OCI-LY7 (cell line): ENCODE measurements at regions not wholly inside any gene's neighbourhood (a gene's known extent, or its start where the extent isn't known, plus 50 kb on each side); places are given as distances from the start of the nearest gene placed in this dataset.

Source experiments
- BruUV-seq: library from RNA; stranded (reverse); fragments of 400-500 nt; replicated peaks from 2 replicates; lab custom pipeline; 2021; lab: Mats Ljungman, UMichigan
- CTCF ChIA-PET: fragments of 300-600 bp; sonication (Branson Sonifier 250); formaldehyde crosslinking; loops from one replicate; lab custom pipeline; 2022; ENCODE audit warnings: antibody characterized with exemption; ENCODE audit not compliant: unreplicated experiment; lab: Charles Lee
- POLR2A ChIA-PET: fragments of 300-600 bp; sonication (Branson Sonifier 250); formaldehyde crosslinking; loops from one replicate; lab custom pipeline; 2022; ENCODE audit warnings: antibody characterized with exemption; lab: Charles Lee
- DNase-seq: peaks from one replicate; pipeline ENCODE4 v3.0.0-alpha.2; 2015; ENCODE audit warnings: low spot score
- H2AFZ ChIP-seq: fragments of 200-600 bp; sonication (generic), shearing (Covaris generic); 2 replicates; pipeline ENCODE4 v1.6.1; 2014; ENCODE audit warnings: mild to moderate bottlenecking, antibody characterized with exemption, low read length, moderate library complexity
- H3K27ac ChIP-seq: fragments of 200-600 bp; sonication (generic); 2 replicates; pipeline ENCODE4 v1.5.1; 2014; ENCODE audit warnings: mixed run types, low read depth, mild to moderate bottlenecking, moderate library complexity, low read length, inconsistent platforms; ENCODE audit not compliant: poor library complexity, severe bottlenecking
- H3K36me3 ChIP-seq: fragments of 200-600 bp; sonication (generic); 2 replicates; pipeline ENCODE4 v1.6.1; 2014; ENCODE audit warnings: mild to moderate bottlenecking, antibody characterized with exemption, low read length, moderate library complexity, mixed read lengths; ENCODE audit not compliant: insufficient read depth
- H3K4me1 ChIP-seq: fragments of 200-600 bp; sonication (generic); 2 replicates; pipeline ENCODE4 v1.5.1; 2014; ENCODE audit warnings: mild to moderate bottlenecking, low read length; ENCODE audit not compliant: insufficient read depth, poor library complexity, severe bottlenecking
- H3K4me2 ChIP-seq: fragments of 200-600 bp; sonication (generic); 2 replicates; pipeline ENCODE4 v1.6.1; 2014; ENCODE audit warnings: mild to moderate bottlenecking, low read length
- H3K4me3 ChIP-seq: fragments of 200-600 bp; sonication (generic); 2 replicates; pipeline ENCODE4 v1.5.1; 2014; ENCODE audit warnings: mild to moderate bottlenecking, low read depth, low read length; ENCODE audit not compliant: poor library complexity, severe bottlenecking
- H3K79me2 ChIP-seq: fragments of 200-600 bp; sonication (generic); 2 replicates; pipeline ENCODE4 v1.6.1; 2016; ENCODE audit warnings: low read depth, mild to moderate bottlenecking, low read length, moderate library complexity, mixed read lengths; ENCODE audit not compliant: insufficient read depth
- H3K9me2 ChIP-seq: fragments of 200-600 bp; sonication (generic); 2 replicates; pipeline ENCODE4 v1.6.1; 2016; ENCODE audit warnings: mild to moderate bottlenecking, low read length, mixed read lengths; ENCODE audit not compliant: insufficient read depth
- H3K9me3 ChIP-seq: fragments of 200-600 bp; sonication (generic); 2 replicates; pipeline ENCODE4 v1.6.1; 2014; ENCODE audit warnings: mild to moderate bottlenecking, mixed run types, low read length, mixed read lengths
- H4K20me1 ChIP-seq: fragments of 200-600 bp; sonication (generic); 2 replicates; pipeline ENCODE4 v1.6.1; 2014; ENCODE audit warnings: mild to moderate bottlenecking, antibody characterized with exemption, low read length, moderate library complexity, mixed read lengths; ENCODE audit not compliant: insufficient read depth
- EZH2phosphoT487 ChIP-seq: fragments of 200-600 bp; sonication (generic); IDR thresholded peaks from 2 replicates; pipeline ENCODE4 v1.6.1; 2018; ENCODE audit warnings: low read depth, borderline replicate concordance, mild to moderate bottlenecking, mixed run types, antibody characterized with exemption, low read length, moderate library complexity, mixed read lengths
- intact Hi-C: fragments of 100-400 bp; cut with micrococcal nuclease; formaldehyde crosslinking; loops from one replicate; pipeline ENCODE4 v1.10.0; 2022; ENCODE audit not compliant: unreplicated experiment
- TF ChIP-seq, protein P1 (sequence below): fragments of 200-600 bp; sonication (generic); conservative IDR thresholded peaks from 2 replicates; pipeline ENCODE4 v1.5.1; 2014; ENCODE audit warnings: mild to moderate bottlenecking, antibody characterized with exemption, low read length, moderate library complexity, mixed read lengths

DNA sequence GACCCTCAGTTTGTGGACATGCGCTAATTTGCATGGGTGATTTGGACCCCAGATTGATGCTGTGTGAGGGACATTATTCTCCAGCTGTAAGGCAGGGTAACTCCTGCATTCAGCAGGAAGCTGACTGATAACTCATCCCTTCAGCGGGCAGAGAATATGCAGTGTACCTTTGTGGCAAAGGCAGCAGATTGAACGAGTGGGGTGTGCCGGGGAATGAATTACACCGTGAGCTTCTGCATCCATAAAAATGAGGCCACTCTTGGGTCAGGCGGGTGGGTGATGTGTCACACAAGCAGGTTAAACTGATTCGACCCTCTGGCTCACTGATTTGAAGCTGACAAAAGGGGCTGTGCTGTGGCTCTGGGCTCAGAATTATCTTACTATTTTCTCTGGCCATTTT, 128.9 kb upstream of the PMFBP1 start:
- intact Hi-C loops = no loop called here
- Histone ChIP-seq H4K20me1 (no peaks in the 10 kb centered on the region), H3K4me2 (no peak overlapping the region), H3K4me3 (no peak overlapping the region), H3K4me1 (no peaks in the 10 kb centered on the region), H2AFZ (no peak overlapping the region), H3K27ac (no peak overlapping the region), H3K79me2 (no peaks in the 10 kb centered on the region), H3K9me2 (no peaks in the 10 kb centered on the region), H3K36me3 (no peaks in the 10 kb centered on the region), H3K9me3 (no peaks in the 10 kb centered on the region)
- BruUV-seq = no TSS peak
- CTCF ChIA-PET = no interaction called here
- DNase-seq = no peak
- TF ChIP-seq EZH2phosphoT487 = no peak
- TF ChIP-seq, protein P1, sequence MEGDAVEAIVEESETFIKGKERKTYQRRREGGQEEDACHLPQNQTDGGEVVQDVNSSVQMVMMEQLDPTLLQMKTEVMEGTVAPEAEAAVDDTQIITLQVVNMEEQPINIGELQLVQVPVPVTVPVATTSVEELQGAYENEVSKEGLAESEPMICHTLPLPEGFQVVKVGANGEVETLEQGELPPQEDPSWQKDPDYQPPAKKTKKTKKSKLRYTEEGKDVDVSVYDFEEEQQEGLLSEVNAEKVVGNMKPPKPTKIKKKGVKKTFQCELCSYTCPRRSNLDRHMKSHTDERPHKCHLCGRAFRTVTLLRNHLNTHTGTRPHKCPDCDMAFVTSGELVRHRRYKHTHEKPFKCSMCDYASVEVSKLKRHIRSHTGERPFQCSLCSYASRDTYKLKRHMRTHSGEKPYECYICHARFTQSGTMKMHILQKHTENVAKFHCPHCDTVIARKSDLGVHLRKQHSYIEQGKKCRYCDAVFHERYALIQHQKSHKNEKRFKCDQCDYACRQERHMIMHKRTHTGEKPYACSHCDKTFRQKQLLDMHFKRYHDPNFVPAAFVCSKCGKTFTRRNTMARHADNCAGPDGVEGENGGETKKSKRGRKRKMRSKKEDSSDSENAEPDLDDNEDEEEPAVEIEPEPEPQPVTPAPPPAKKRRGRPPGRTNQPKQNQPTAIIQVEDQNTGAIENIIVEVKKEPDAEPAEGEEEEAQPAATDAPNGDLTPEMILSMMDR = no peak
- POLR2A ChIA-PET = no interaction called here

DNA sequence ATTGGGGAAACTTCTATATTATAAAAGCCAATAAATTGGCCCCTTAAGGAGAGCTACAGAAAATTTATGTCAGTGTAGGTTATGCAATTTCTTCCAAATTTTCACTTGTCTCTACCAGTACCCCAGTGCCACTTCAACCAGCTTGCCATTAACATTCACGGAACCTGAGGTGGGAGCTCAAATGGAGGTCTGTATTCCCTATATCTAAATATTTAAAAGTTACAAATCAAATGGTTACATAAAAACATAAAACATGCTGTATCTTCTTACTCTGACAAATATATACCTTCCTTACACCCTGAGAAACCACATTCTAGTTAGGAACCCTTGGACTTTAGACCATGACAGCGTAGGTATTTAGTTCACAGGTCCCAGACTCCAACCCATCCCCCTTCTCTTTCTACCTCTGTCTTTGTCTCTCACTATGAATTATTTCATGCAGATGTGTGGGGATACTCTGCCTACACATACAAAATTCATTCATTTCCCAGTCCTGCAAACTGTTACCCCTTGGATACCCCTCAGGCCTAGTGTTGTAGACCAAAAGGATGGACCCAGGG, 127.8 kb upstream of the PMFBP1 start:
- no peak for TF ChIP-seq EZH2phosphoT487
- TF ChIP-seq, protein P1 = no peak
- ChIA-PET POLR2A (no interaction called here), CTCF (no interaction called here)
- Histone ChIP-seq H2AFZ (no peak overlapping the region), H3K4me2 (no peak overlapping the region), H3K36me3 (no peaks in the 10 kb centered on the region), H3K79me2 (no peaks in the 10 kb centered on the region), H3K4me3 (no peak overlapping the region), H3K9me2 (no peaks in the 10 kb centered on the region), H4K20me1 (no peaks in the 10 kb centered on the region), H3K9me3 (no peaks in the 10 kb centered on the region), H3K4me1 (no peaks in the 10 kb centered on the region), H3K27ac (no peak overlapping the region)
- BruUV-seq = no TSS peak
- intact Hi-C loops = no loop called here
- DNase-seq = no peak

GRCh38 chr16:72298961-72299360, 127.0 kb upstream of the PMFBP1 start:
- POLR2A ChIA-PET = interaction anchor here (0.7 kb wide), 1 partner anchor 110 kb away, joined by 3 read pairs; no protein-coding TSS in a partner anchor
- intact Hi-C loops = no loop called here
- TF ChIP-seq EZH2phosphoT487 = no peak
- TF ChIP-seq, protein P1 = no peak
- DNase-seq = no peak
- Histone ChIP-seq H3K4me1 (no peaks in the 10 kb centered on the region), H3K4me2 (no peak overlapping the region), H4K20me1 (no peaks in the 10 kb centered on the region), H3K9me3 (no peaks in the 10 kb centered on the region), H2AFZ (no peak overlapping the region), H3K9me2 (no peaks in the 10 kb centered on the region), H3K27ac (no peak overlapping the region), H3K36me3 (no peaks in the 10 kb centered on the region), H3K79me2 (no peaks in the 10 kb centered on the region), H3K4me3 (no peak overlapping the region)
- BruUV-seq = no TSS peak
- CTCF ChIA-PET = no interaction called here
